H1 (cell line): ENCODE measurements at regions not wholly inside any gene's neighbourhood (a gene's known extent, or its start where the extent isn't known, plus 50 kb on each side); places are given as distances from the start of the nearest gene placed in this dataset.

Source experiments
- CTCF ChIA-PET: fragments of 300-600 bp; sonication (Branson Sonifier 250); formaldehyde crosslinking; loops from one replicate; lab custom pipeline; 2021; ENCODE audit not compliant: partially characterized antibody; lab: Charles Lee
- POLR2A ChIA-PET: fragments of 300-600 bp; sonication (Branson Sonifier 250); formaldehyde crosslinking; loops from one replicate; lab custom pipeline; 2021; ENCODE audit warnings: inconsistent platforms; ENCODE audit not compliant: partially characterized antibody; lab: Charles Lee
- DNase-seq, 2 experiments: peaks; one replicate each; pipeline versions ENCODE4 v3.0.0 to v3.0.0-alpha.2; 2010 to 2022; ENCODE audit warnings: low spot score in 2 of 2, low read depth in 1 of 2, mixed read lengths in 1 of 2
- FAIRE-seq: peaks from 2 replicates; lab custom pipeline; 2011; peaks lifted over from hg19 to GRCh38; lab: Jason Lieb, UNC
- H2AFZ ChIP-seq: 2 replicates; pipeline ENCODE4 v1.8.1; 2012; ENCODE audit warnings: low read length, inconsistent platforms
- H2AK5ac ChIP-seq: 2 replicates; pipeline ENCODE4 v1.6.1; 2013; ENCODE audit warnings: low read depth, low read length
- H2BK120ac ChIP-seq: replicated peaks from 2 replicates; pipeline ENCODE3; 2013; ENCODE audit warnings: low read depth, low read length, inconsistent platforms
- H2BK12ac ChIP-seq: 2 replicates; pipeline ENCODE4 v1.6.1; 2013; ENCODE audit warnings: low read depth, low read length
- H2BK15ac ChIP-seq: 2 replicates; pipeline ENCODE4 v1.6.1; 2013; ENCODE audit warnings: low read length
- H2BK20ac ChIP-seq: 2 replicates; pipeline ENCODE4 v1.6.1; 2013; ENCODE audit warnings: low read length
- H2BK5ac ChIP-seq: 2 replicates; pipeline ENCODE4 v1.6.1; 2013; ENCODE audit warnings: low read depth, low read length
- H3K14ac ChIP-seq: 2 replicates; pipeline ENCODE4 v1.6.1; 2013; ENCODE audit warnings: inconsistent platforms; ENCODE audit not compliant: insufficient read length
- H3K18ac ChIP-seq: 2 replicates; pipeline ENCODE4 v1.6.1; 2013; ENCODE audit warnings: low read length; ENCODE audit errors: extremely low read depth
- H3K23ac ChIP-seq: 2 replicates; pipeline ENCODE4 v1.6.1; 2013; ENCODE audit warnings: inconsistent platforms; ENCODE audit not compliant: insufficient read length
- H3K23me2 ChIP-seq: 2 replicates; pipeline ENCODE4 v1.6.1; 2013; ENCODE audit warnings: low read depth, low read length
- H3K27ac ChIP-seq: 2 replicates; pipeline ENCODE4 v1.6.1; 2011; ENCODE audit warnings: low read depth, low read length, inconsistent platforms
- H3K27me3 ChIP-seq, 4 experiments: replicated peaks in 1 of 4; 1 replicate in 1 of 4; 2 replicates in 3 of 4; pipeline versions ENCODE4 v1.6.1 to v1.8.1; 2011 to 2013; ENCODE audit warnings: low read length in 3 of 4, mild to moderate bottlenecking in 3 of 4, inconsistent platforms in 2 of 4, mixed read lengths in 2 of 4, moderate library complexity in 1 of 4; ENCODE audit not compliant: control insufficient read depth in 3 of 4, insufficient read depth in 3 of 4; ENCODE audit errors: extremely low read depth in 1 of 4
- H3K36me3 ChIP-seq, 4 experiments: 2 replicates each; pipeline versions ENCODE4 v1.6.1 to v1.8.1; 2011 to 2013; ENCODE audit warnings: mild to moderate bottlenecking in 4 of 4, low read length in 3 of 4, moderate library complexity in 2 of 4, control low read depth in 1 of 4, inconsistent platforms in 1 of 4; ENCODE audit not compliant: insufficient read depth in 4 of 4, control insufficient read depth in 2 of 4
- H3K4ac ChIP-seq: replicated peaks from 2 replicates; pipeline ENCODE3; 2013; ENCODE audit warnings: low read length, low read depth, mixed read lengths, inconsistent platforms; ENCODE audit not compliant: insufficient read length
- H3K4me1 ChIP-seq, 4 experiments: replicated peaks in 1 of 4; 1 replicate in 1 of 4; 2 replicates in 3 of 4; pipeline versions ENCODE4 v1.6.1 to v1.8.1; 2011 to 2013; ENCODE audit warnings: low read length in 3 of 4, inconsistent platforms in 2 of 4, mixed read lengths in 1 of 4; ENCODE audit not compliant: insufficient read depth in 4 of 4, control insufficient read depth in 3 of 4
- H3K4me2 ChIP-seq, 2 experiments: 2 replicates each; pipeline versions ENCODE4 v1.6.1 to v1.8.1; 2011 to 2013; ENCODE audit warnings: low read depth in 2 of 2, low read length in 2 of 2, control low read depth in 1 of 2, inconsistent platforms in 1 of 2, mild to moderate bottlenecking in 1 of 2; ENCODE audit not compliant: insufficient read depth in 1 of 2
- H3K4me3 ChIP-seq, 4 experiments: fragments of 200-600, 300-600 bp in 1 of 4; sonication (generic), shearing (Covaris generic), sonication (Bioruptor Twin) in 1 of 4; 2 replicates each; pipeline versions ENCODE4 v1.5.1 to v1.8.1; 2011 to 2016; ENCODE audit warnings: low read length in 4 of 4, low read depth in 3 of 4, control low read depth in 2 of 4, inconsistent platforms in 2 of 4, mild to moderate bottlenecking in 2 of 4, mixed read lengths in 1 of 4, moderate library complexity in 1 of 4; ENCODE audit not compliant: insufficient read depth in 2 of 4; ENCODE audit errors: extremely low read depth in 1 of 4
- H3K56ac ChIP-seq: replicated peaks from 2 replicates; pipeline ENCODE3; 2013; ENCODE audit warnings: low read depth, mild to moderate bottlenecking, mixed read lengths, low read length, inconsistent platforms; ENCODE audit not compliant: insufficient read length
- H3K79me1 ChIP-seq: 2 replicates; pipeline ENCODE4 v1.6.1; 2013; ENCODE audit warnings: low read depth, low read length, control low read depth
- H3K79me2 ChIP-seq, 2 experiments: 2 replicates each; pipeline versions ENCODE4 v1.6.1 to v1.8.1; 2012 to 2013; ENCODE audit warnings: low read length in 2 of 2, mild to moderate bottlenecking in 2 of 2, inconsistent platforms in 1 of 2; ENCODE audit not compliant: insufficient read depth in 2 of 2, control insufficient read depth in 1 of 2
- H3K9ac ChIP-seq, 4 experiments: replicated peaks in 1 of 4; 1 replicate in 1 of 4; 2 replicates in 3 of 4; pipeline versions ENCODE4 v1.6.1 to v1.8.1; 2011 to 2013; ENCODE audit warnings: low read depth in 3 of 4, low read length in 3 of 4, control low read depth in 2 of 4, mild to moderate bottlenecking in 2 of 4, moderate library complexity in 2 of 4, inconsistent platforms in 1 of 4; ENCODE audit errors: extremely low read depth in 1 of 4
- H3K9me3 ChIP-seq, 2 experiments: 2 replicates each; pipeline versions ENCODE4 v1.6.1 to v1.8.1; 2012 to 2013; ENCODE audit warnings: mild to moderate bottlenecking in 2 of 2, moderate library complexity in 2 of 2, control low read depth in 1 of 2, inconsistent platforms in 1 of 2, low read depth in 1 of 2, low read length in 1 of 2, mixed read lengths in 1 of 2; ENCODE audit not compliant: insufficient read depth in 2 of 2
- H4K20me1 ChIP-seq, 2 experiments: replicated peaks in 1 of 2; 2 replicates each; pipeline versions ENCODE3 to v1.8.1; 2011 to 2013; ENCODE audit warnings: inconsistent platforms in 2 of 2, low read length in 2 of 2, mild to moderate bottlenecking in 1 of 2; ENCODE audit not compliant: insufficient read depth in 2 of 2, control insufficient read depth in 1 of 2
- H4K5ac ChIP-seq: 2 replicates; pipeline ENCODE4 v1.6.1; 2013; ENCODE audit warnings: low read length, low read depth, mixed read lengths, inconsistent platforms; ENCODE audit not compliant: insufficient read length
- H4K8ac ChIP-seq: 2 replicates; pipeline ENCODE4 v1.8.0; 2013; ENCODE audit warnings: mild to moderate bottlenecking, moderate library complexity, low read length, inconsistent platforms; ENCODE audit not compliant: insufficient read depth; ENCODE audit errors: extremely low read depth
- H4K91ac ChIP-seq: replicated peaks from 2 replicates; pipeline ENCODE3; 2013; ENCODE audit warnings: low read length, mixed read lengths, inconsistent platforms; ENCODE audit not compliant: insufficient read length
- CHD2 ChIP-seq: IDR thresholded peaks from 2 replicates; pipeline ENCODE4 v1.6.1; 2012; ENCODE audit warnings: low read length, improper control_type of control experiment
- CTBP2 ChIP-seq: IDR thresholded peaks from 2 replicates; pipeline ENCODE4 v1.7.0; 2011; ENCODE audit warnings: borderline replicate concordance, mild to moderate bottlenecking, moderate library complexity, mixed read lengths, low read length; ENCODE audit not compliant: insufficient read depth, insufficient read length
- EGR1 ChIP-seq: IDR thresholded peaks from 2 replicates; pipeline ENCODE4 v1.6.1; 2011; ENCODE audit warnings: low read depth, low read length, borderline replicate concordance
- GTF2F1 ChIP-seq: IDR thresholded peaks from 2 replicates; pipeline ENCODE4 v1.6.1; 2012; ENCODE audit warnings: low read depth, low read length, improper control_type of control experiment, borderline replicate concordance
- POU5F1 ChIP-seq: IDR thresholded peaks from 2 replicates; pipeline ENCODE4 v1.6.1; 2011; ENCODE audit warnings: low read depth, mild to moderate bottlenecking, low read length, moderate library complexity
- TAF1 ChIP-seq: IDR thresholded peaks from 2 replicates; pipeline ENCODE4 v1.6.1; 2011; ENCODE audit warnings: mild to moderate bottlenecking, low read depth, low read length
- YY1 ChIP-seq: IDR thresholded peaks from 2 replicates; pipeline ENCODE4 v1.6.1; 2011; ENCODE audit warnings: low read depth, mild to moderate bottlenecking, low read length
- WGBS, 2 experiments: shearing (Covaris generic) in 1 of 2; methylation state at CpG; one replicate each; pipeline versions ENCODE4 v1.1.6 to v1.1.7; 2013 to 2015; ENCODE audit warnings: low lambda C conversion rate in 2 of 2, mixed read lengths in 2 of 2, inconsistent platforms in 1 of 2, low coverage in 1 of 2, missing lambda C conversion rate in 1 of 2; ENCODE audit not compliant: insufficient replicate concordance in 2 of 2, insufficient coverage in 1 of 2, insufficient read length in 1 of 2; ENCODE audit errors: extremely low coverage in 1 of 2, missing lambda C conversion rate in 1 of 2; 5-methylcytosine and 5-hydroxymethylcytosine counted together

- Histone ChIP-seq H2BK20ac (no peak overlapping the region), H4K91ac (no peak overlapping the region), H3K79me1 (no peaks in the 10 kb centered on the region), H2AFZ (no peak overlapping the region), H3K36me3 (no peaks in the 10 kb centered on the region), H2BK12ac (no peak overlapping the region), H3K18ac (no peak overlapping the region), H2AK5ac (no peak overlapping the region), H2BK15ac (no peak overlapping the region), H3K4me3 (no peak overlapping the region), H3K23ac (no peak overlapping the region), H4K5ac (no peak overlapping the region), H4K20me1 (no peaks in the 10 kb centered on the region), H3K79me2 (no peaks in the 10 kb centered on the region), H3K23me2 (no peaks in the 10 kb centered on the region), H3K4ac (no peak overlapping the region), H3K4me1 (no peaks in the 10 kb centered on the region), H3K9me3 (peaks cover 64 to 87% of the 10 kb centered on the region in 2 experiments), H4K8ac (no peak overlapping the region; the same call in 1 of the 2 replicates), H3K27me3 (no peaks in the 10 kb centered on the region), H3K14ac (no peak overlapping the region), H2BK5ac (no peak overlapping the region), H3K56ac (no peak overlapping the region), H3K9ac (no peak overlapping the region), H3K4me2 (no peak overlapping the region), H3K27ac (no peak overlapping the region), H2BK120ac (no peak overlapping the region)
- POLR2A ChIA-PET: no interaction called here
- DNase-seq: peak in 1 of 2 experiments; percentile 13
- no peak for FAIRE-seq
- TF ChIP-seq EGR1 (no peak), TAF1 (no peak), YY1 (no peak), GTF2F1 (no peak), CTBP2 (no peak), CHD2 (no peak), POU5F1 (no peak)
- CTCF ChIA-PET: no interaction called here
- WGBS, 2 experiments: 88% methylated on average over 5 of the region's 6 CpGs; no CpG with 5 or more reads in 1 of the 2 experiments
These were observed 215.3 kb downstream of the ANKRD30B start for GRCh38 chr18:14963246-14963645.
